ENCODE measurements at regions not wholly inside any gene's neighbourhood (a gene's known extent, or its start where the extent isn't known, plus 50 kb on each side); places are given as distances from the start of the nearest gene placed in this dataset.

- no peaks in the 10 kb centered on the region for H3K27me3 ChIP-seq (ENCODE audit: insufficient read depth, poor library complexity, severe bottlenecking)
- TF ChIP-seq GABPA (IDR thresholded peaks at IDR 0.05; ENCODE audit: low read depth) (no peak), SPI1 (IDR thresholded peaks at IDR 0.05; ENCODE audit: borderline replicate concordance, low read depth) (no peak), REST (IDR thresholded peaks at IDR 0.05; ENCODE audit: insufficient replicate concordance, low read depth) (no peak), POLR2AphosphoS5 (IDR thresholded peaks at IDR 0.05; ENCODE audit: low read depth) (no peak), CTCF (IDR thresholded peaks at IDR 0.05; ENCODE audit: insufficient read depth, low read length) (no peak)
- no peak overlapping the region for H3K27ac ChIP-seq (replicated peaks)
- H3K4me3 ChIP-seq (replicated peaks; ENCODE audit: insufficient read depth, low read length): no peak overlapping the region
- no peak for DNase-seq (ENCODE audit: low read depth in 1 of 2, low spot score in 1 of 2)
These were observed 340.8 kb downstream of the GRXCR1 start for GRCh38 chr4:43233321-43233720.

GRCh38 chr4:43234626-43235415 is 342.3 kb downstream of the GRXCR1 start:
- H3K27ac ChIP-seq (replicated peaks): no peak overlapping the region
- H3K4me3 ChIP-seq (replicated peaks; ENCODE audit: insufficient read depth, low read length): no peak overlapping the region
- no peak for DNase-seq (ENCODE audit: low read depth in 1 of 2, low spot score in 1 of 2)
- TF ChIP-seq POLR2AphosphoS5 (IDR thresholded peaks at IDR 0.05; ENCODE audit: low read depth): no peak
- H3K27me3 ChIP-seq (ENCODE audit: insufficient read depth, poor library complexity, severe bottlenecking): no peaks in the 10 kb centered on the region

GRCh38 chr4:43238008-43238407 is 345.5 kb downstream of the GRXCR1 start:
- DNase-seq (ENCODE audit: low read depth in 1 of 2, low spot score in 1 of 2): no peak
- no peaks in the 10 kb centered on the region for H3K27me3 ChIP-seq (ENCODE audit: insufficient read depth, poor library complexity, severe bottlenecking)
- no peak overlapping the region for H3K27ac ChIP-seq (replicated peaks)
- no peak overlapping the region for H3K4me3 ChIP-seq (replicated peaks; ENCODE audit: insufficient read depth, low read length)
- TF ChIP-seq GABPA (IDR thresholded peaks at IDR 0.05; ENCODE audit: low read depth) (no peak), CTCF (IDR thresholded peaks at IDR 0.05; ENCODE audit: insufficient read depth, low read length) (no peak), REST (IDR thresholded peaks at IDR 0.05; ENCODE audit: insufficient replicate concordance, low read depth) (no peak), POLR2AphosphoS5 (IDR thresholded peaks at IDR 0.05; ENCODE audit: low read depth) (no peak), SPI1 (IDR thresholded peaks at IDR 0.05; ENCODE audit: borderline replicate concordance, low read depth) (no peak)

GRCh38 chr4:43238585-43238984 is 346.1 kb downstream of the GRXCR1 start:
- TF ChIP-seq POLR2AphosphoS5 (IDR thresholded peaks at IDR 0.05; ENCODE audit: low read depth) (no peak), REST (IDR thresholded peaks at IDR 0.05; ENCODE audit: insufficient replicate concordance, low read depth) (no peak), CTCF (IDR thresholded peaks at IDR 0.05; ENCODE audit: insufficient read depth, low read length) (no peak), GABPA (IDR thresholded peaks at IDR 0.05; ENCODE audit: low read depth) (no peak), SPI1 (IDR thresholded peaks at IDR 0.05; ENCODE audit: borderline replicate concordance, low read depth) (no peak)
- H3K4me3 ChIP-seq (replicated peaks; ENCODE audit: insufficient read depth, low read length): no peak overlapping the region

More at GRCh38 chr4:43238585-43238984, 346.1 kb downstream of the GRXCR1 start:
- Histone ChIP-seq H3K27ac (replicated peaks) (no peak overlapping the region), H3K27me3 (ENCODE audit: insufficient read depth, poor library complexity, severe bottlenecking) (no peaks in the 10 kb centered on the region)
- DNase-seq (ENCODE audit: low read depth in 1 of 2, low spot score in 1 of 2): no peak
